GM23338 (cell line): ENCODE measurements at regions not wholly inside any gene's neighbourhood (a gene's known extent, or its start where the extent isn't known, plus 50 kb on each side); places are given as distances from the start of the nearest gene placed in this dataset.

Experiments
- CREB1 ChIP-seq: fragments of 250-450 bp; sonication (Bioruptor Pico); IDR thresholded peaks from 2 replicates; pipeline ENCODE4 v1.5.0; 2020; ENCODE audit warnings: low read depth, mild to moderate bottlenecking, moderate library complexity
- CTCF ChIP-seq, 2 experiments: fragments of 200-600 bp in 1 of 2; sonication (generic) in 1 of 2; conservative IDR thresholded peaks; 2 replicates each; pipeline versions ENCODE4 v1.5.1 to v1.6.1; 2016 to 2017; ENCODE audit warnings: antibody characterized with exemption in 2 of 2, low read depth in 2 of 2, mild to moderate bottlenecking in 2 of 2, moderate library complexity in 1 of 2
- EZH2phosphoT487 ChIP-seq: fragments of 200-600 bp; sonication (generic); IDR thresholded peaks from one replicate; pipeline ENCODE4 v1.8.1; 2018; ENCODE audit warnings: antibody characterized with exemption; ENCODE audit not compliant: unreplicated experiment
- NANOG ChIP-seq: IDR thresholded peaks from 2 replicates; pipeline ENCODE4 v1.6.1; 2016; ENCODE audit warnings: antibody characterized with exemption, borderline replicate concordance

- no peak for TF ChIP-seq EZH2phosphoT487
- no peak for TF ChIP-seq NANOG
- no peak for TF ChIP-seq CTCF (conservative IDR thresholded peaks at IDR 0.05; ENCODE audit: low read depth in 2 of 2)
- TF ChIP-seq CREB1 (CRISPR knock-in tag): no peak
Observed at GRCh38 chr15:79572691-79573404, 140.7 kb downstream of the MINAR1 start.
